Osteoblast (primary cell): ENCODE measurements at regions not wholly inside any gene's neighbourhood (a gene's known extent, or its start where the extent isn't known, plus 50 kb on each side); places are given as distances from the start of the nearest gene placed in this dataset.

Source experiments
- DNase-seq: peaks from one replicate; pipeline ENCODE4 v3.0.0; 2011; ENCODE audit warnings: low spot score, mixed read lengths; ENCODE audit not compliant: insufficient read length; ENCODE audit errors: missing footprints
- H2AFZ ChIP-seq: 2 replicates; pipeline ENCODE4 v1.6.0; 2011; ENCODE audit warnings: mild to moderate bottlenecking, low read length
- H3K27ac ChIP-seq: 2 replicates; pipeline ENCODE4 v1.5.1; 2011; ENCODE audit warnings: mild to moderate bottlenecking, low read depth, low read length, moderate library complexity
- H3K27me3 ChIP-seq: 2 replicates; pipeline ENCODE4 v1.6.0; 2012; ENCODE audit warnings: mild to moderate bottlenecking, control low read depth, inconsistent platforms, low read length, moderate library complexity; ENCODE audit not compliant: insufficient read depth
- H3K36me3 ChIP-seq: 2 replicates; pipeline ENCODE4 v1.5.1; 2011; ENCODE audit warnings: mild to moderate bottlenecking, low read length, control low read depth, moderate library complexity; ENCODE audit not compliant: insufficient read depth
- H3K4me1 ChIP-seq: 2 replicates; pipeline ENCODE4 v1.5.1; 2011; ENCODE audit warnings: mild to moderate bottlenecking, low read length, control low read depth, moderate library complexity; ENCODE audit not compliant: insufficient read depth
- H3K4me2 ChIP-seq: 2 replicates; pipeline ENCODE4 v1.6.0; 2011; ENCODE audit warnings: mild to moderate bottlenecking, low read length; ENCODE audit not compliant: insufficient read depth
- H3K4me3 ChIP-seq: fragments of 200-600 bp; sonication (generic); 3 replicates; pipeline ENCODE4 v1.5.1; 2012; ENCODE audit warnings: mild to moderate bottlenecking, low read length, inconsistent platforms; ENCODE audit not compliant: insufficient read depth
- H3K79me2 ChIP-seq: 2 replicates; pipeline ENCODE4 v1.6.0; 2012; ENCODE audit warnings: mild to moderate bottlenecking, low read length, control low read depth, inconsistent platforms; ENCODE audit not compliant: insufficient read depth
- H3K9me3 ChIP-seq: 2 replicates; pipeline ENCODE4 v1.5.1; 2011; ENCODE audit warnings: low read depth, low read length, control low read depth
- H4K20me1 ChIP-seq: 2 replicates; pipeline ENCODE4 v1.6.0; 2012; ENCODE audit warnings: mild to moderate bottlenecking, low read length, control low read depth; ENCODE audit not compliant: insufficient read depth
- CTCF ChIP-seq: IDR thresholded peaks from 2 replicates; pipeline ENCODE4 v1.5.1; 2011; ENCODE audit warnings: mild to moderate bottlenecking, low read depth, low read length, moderate library complexity; ENCODE audit errors: extremely low read depth

- no peaks in the 10 kb centered on the region for H3K36me3 ChIP-seq
- no peaks in the 10 kb centered on the region for H3K27me3 ChIP-seq
- peaks cover 7% of the 10 kb centered on the region for H3K4me1 ChIP-seq
- H3K79me2 ChIP-seq: no peaks in the 10 kb centered on the region
- TF ChIP-seq CTCF: no peak
- H3K9me3 ChIP-seq: no peaks in the 10 kb centered on the region
- peak overlapping the region; percentile 99 for H2AFZ ChIP-seq
- H3K27ac ChIP-seq: no peak overlapping the region
- peak overlapping the region; percentile 70 for H3K4me3 ChIP-seq
- peak overlapping the region; percentile 86 for H3K4me2 ChIP-seq
- DNase-seq: no peak
- H4K20me1 ChIP-seq: no peaks in the 10 kb centered on the region
These were observed 133.9 kb upstream of the PTCH1 start for GRCh38 chr9:95650720-95651119.

GRCh38 chr9:95649801-95650213 is 133.0 kb upstream of the PTCH1 start:
- Histone ChIP-seq H3K4me1 (peaks cover 7% of the 10 kb centered on the region), H3K79me2 (no peaks in the 10 kb centered on the region), H3K4me3 (peak overlapping the region; percentile 70), H3K36me3 (no peaks in the 10 kb centered on the region), H3K4me2 (peak overlapping the region; percentile 86), H2AFZ (peak overlapping the region; percentile 99), H3K27ac (peak overlapping the region; percentile 32), H4K20me1 (no peaks in the 10 kb centered on the region), H3K9me3 (no peaks in the 10 kb centered on the region), H3K27me3 (no peaks in the 10 kb centered on the region)
- no peak for DNase-seq
- no peak for TF ChIP-seq CTCF

DNA sequence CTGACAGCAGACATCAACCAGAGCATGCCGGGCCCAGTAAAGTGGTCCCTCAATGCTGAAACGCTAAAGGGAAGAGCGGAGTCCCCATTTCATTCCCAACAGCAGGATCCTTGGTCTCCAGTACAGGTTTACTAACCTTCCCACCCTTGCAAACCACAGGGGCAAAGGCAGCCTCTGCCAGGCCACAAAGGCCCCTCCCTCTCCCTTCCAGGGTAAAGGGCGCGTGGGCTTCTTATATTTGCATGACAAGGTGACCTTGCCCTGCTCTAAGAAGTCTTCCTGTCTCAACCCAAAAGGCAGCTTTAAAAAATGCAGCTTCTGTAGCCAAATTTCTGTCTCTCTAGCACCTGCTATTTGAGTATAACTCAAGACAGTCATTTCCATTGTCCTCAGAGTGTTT is 131.5 kb upstream of the PTCH1 start:
- Histone ChIP-seq H3K9me3 (no peaks in the 10 kb centered on the region), H3K4me3 (no peak overlapping the region), H3K27me3 (no peaks in the 10 kb centered on the region), H3K36me3 (no peaks in the 10 kb centered on the region), H2AFZ (no peak overlapping the region), H4K20me1 (no peaks in the 10 kb centered on the region), H3K4me2 (no peak overlapping the region), H3K4me1 (peaks cover 7% of the 10 kb centered on the region), H3K27ac (no peak overlapping the region), H3K79me2 (no peaks in the 10 kb centered on the region)
- TF ChIP-seq CTCF: no peak
- no peak for DNase-seq

GRCh38 chr9:95645992-95646391 is 129.2 kb upstream of the PTCH1 start:
- no peak overlapping the region for H3K27ac ChIP-seq
- H3K4me1 ChIP-seq: peaks cover 7% of the 10 kb centered on the region
- TF ChIP-seq CTCF: no peak
- H3K4me2 ChIP-seq: no peak overlapping the region
- no peak for DNase-seq
- H3K9me3 ChIP-seq: no peaks in the 10 kb centered on the region
- no peaks in the 10 kb centered on the region for H3K36me3 ChIP-seq
- H3K27me3 ChIP-seq: no peaks in the 10 kb centered on the region
- no peak overlapping the region for H2AFZ ChIP-seq
- no peak overlapping the region for H3K4me3 ChIP-seq
- no peaks in the 10 kb centered on the region for H4K20me1 ChIP-seq
- H3K79me2 ChIP-seq: no peaks in the 10 kb centered on the region
